A549 (cell line): ENCODE measurements at regions not wholly inside any gene's neighbourhood (a gene's known extent, or its start where the extent isn't known, plus 50 kb on each side); places are given as distances from the start of the nearest gene placed in this dataset.

Source experiments
- ATAC-seq, 2 experiments: fragments of 200-7000 bp in 1 of 2; fragments of >200 bp in 1 of 2; cut with Nextera tagmentation in 1 of 2; cut with Tn5 transposase in 1 of 2; 3 replicates each; pipeline versions ENCODE4 v1.8.0 to v1.9.1; 2018 to 2020; ENCODE audit warnings: mild to moderate bottlenecking in 1 of 2, moderate library complexity in 1 of 2
- CTCF ChIA-PET: fragments of 300-600 bp; sonication (Branson Sonifier 250); formaldehyde crosslinking; extraction: SDS; loops from one replicate; lab custom pipeline; 2021; ENCODE audit warnings: antibody characterized with exemption, inconsistent platforms; lab: Yijun Ruan, JAX
- POLR2A ChIA-PET: fragments of 350-600 bp; formaldehyde crosslinking; extraction: SDS; loops from one replicate; lab custom pipeline; 2021; ENCODE audit warnings: antibody characterized with exemption, inconsistent platforms; lab: Yijun Ruan, JAX
- DNase-seq, 2 experiments: peaks; one replicate each; pipeline versions ENCODE4 v3.0.0 to v3.0.0-alpha.2; 2011 to 2016; ENCODE audit warnings: low read depth in 1 of 2, low spot score in 1 of 2
- FAIRE-seq: peaks from 2 replicates; lab custom pipeline; 2011; peaks lifted over from hg19 to GRCh38; lab: Jason Lieb, UNC
- H3K27ac ChIP-seq, 2 experiments: fragments of >200 bp; sonication (Bioruptor Twin); formaldehyde crosslinking; 3 replicates each; pipeline ENCODE4 v1.5.1; 2016 to 2017
- H3K4me1 ChIP-seq: fragments of >200 bp; sonication (Bioruptor Twin); formaldehyde crosslinking; 3 replicates; pipeline ENCODE4 v1.6.1; 2016
- H3K4me2 ChIP-seq: fragments of >200 bp; sonication (Bioruptor Twin); formaldehyde crosslinking; 3 replicates; pipeline ENCODE4 v1.6.1; 2016
- H3K4me3 ChIP-seq: fragments of >200 bp; sonication (Bioruptor Twin); formaldehyde crosslinking; 3 replicates; pipeline ENCODE4 v1.5.1; 2016
- H3K9me3 ChIP-seq: fragments of >200 bp; sonication (Bioruptor Twin); formaldehyde crosslinking; 3 replicates; pipeline ENCODE4 v1.6.1; 2016
- BCL3 ChIP-seq: fragments of >200 bp; sonication (Bioruptor Twin); formaldehyde crosslinking; IDR thresholded peaks from 3 replicates; pipeline ENCODE4 v1.6.1; 2016
- BHLHE40 ChIP-seq: IDR thresholded peaks from 2 replicates; pipeline ENCODE4 v1.6.1; 2012; ENCODE audit warnings: low read depth, low read length, inconsistent platforms
- CBX2 ChIP-seq: fragments of 200-600 bp; sonication (generic); IDR thresholded peaks from 2 replicates; pipeline ENCODE4 v1.6.1; 2016; ENCODE audit warnings: low read depth, mild to moderate bottlenecking, borderline replicate concordance
- CHD2 ChIP-seq: fragments of 150-350 bp; IDR thresholded peaks from 2 replicates; pipeline ENCODE4 v1.6.1; 2014; ENCODE audit warnings: low read length; ENCODE audit not compliant: partially characterized antibody
- CTCF ChIP-seq: fragments of >200 bp; sonication (Bioruptor Twin); formaldehyde crosslinking; IDR thresholded peaks from 3 replicates; pipeline ENCODE4 v1.5.1; 2016
- E2F6 ChIP-seq: IDR thresholded peaks from 2 replicates; pipeline ENCODE4 v1.6.1; 2012; ENCODE audit warnings: low read depth, borderline replicate concordance
- ELK1 ChIP-seq: fragments of 150-350 bp; IDR thresholded peaks from 2 replicates; pipeline ENCODE4 v1.6.1; 2014; ENCODE audit warnings: low read depth, mild to moderate bottlenecking, low read length
- FOSB ChIP-seq: fragments of 250-450 bp; sonication (Bioruptor Pico); IDR thresholded peaks from 2 replicates; pipeline ENCODE4 v1.5.0; 2020; ENCODE audit warnings: mild to moderate bottlenecking, moderate library complexity
- HEYL ChIP-seq: fragments of 250-450 bp; sonication (Bioruptor Pico); IDR thresholded peaks from 2 replicates; pipeline ENCODE4 v1.8.0; 2021; ENCODE audit warnings: mild to moderate bottlenecking, moderate library complexity
- HMGXB4 ChIP-seq: fragments of 250-450 bp; sonication (Bioruptor Pico); IDR thresholded peaks from 2 replicates; pipeline ENCODE4 v1.5.0; 2021; ENCODE audit warnings: mild to moderate bottlenecking, moderate library complexity, borderline replicate concordance
- HOXA7 ChIP-seq: fragments of 250-450 bp; sonication (Bioruptor Pico); IDR thresholded peaks from 2 replicates; pipeline ENCODE4 v1.5.0; 2020; ENCODE audit warnings: mild to moderate bottlenecking, moderate library complexity
- HOXB13 ChIP-seq: fragments of 250-450 bp; sonication (Bioruptor Pico); IDR thresholded peaks from 2 replicates; pipeline ENCODE4 v1.5.0; 2020; ENCODE audit warnings: low read depth, mild to moderate bottlenecking, moderate library complexity
- HOXB5 ChIP-seq: fragments of 250-450 bp; sonication (Bioruptor Pico); IDR thresholded peaks from 2 replicates; pipeline ENCODE4 v1.5.0; 2020; ENCODE audit warnings: mild to moderate bottlenecking, moderate library complexity
- JUN ChIP-seq, 2 experiments: fragments of >200 bp; sonication (Bioruptor Twin); formaldehyde crosslinking; IDR thresholded peaks; 2 replicates in 1 of 2; 3 replicates in 1 of 2; pipeline ENCODE4 v1.6.1; 2016 to 2017
- MAFK ChIP-seq: fragments of 450-650 bp; IDR thresholded peaks from 2 replicates; pipeline ENCODE4 v1.6.1; 2014; ENCODE audit not compliant: partially characterized antibody
- MYC ChIP-seq: IDR thresholded peaks from 2 replicates; pipeline ENCODE4 v1.6.1; 2012; ENCODE audit warnings: mild to moderate bottlenecking, inconsistent platforms, low read length, improper control_type of control experiment, borderline replicate concordance
- NPAS2 ChIP-seq: fragments of 250-450 bp; sonication (Bioruptor Pico); IDR thresholded peaks from 2 replicates; pipeline ENCODE4 v1.8.0; 2022; ENCODE audit warnings: mild to moderate bottlenecking, moderate library complexity, borderline replicate concordance
- PHF8 ChIP-seq: fragments of 200-600 bp; sonication (generic); IDR thresholded peaks from 2 replicates; pipeline ENCODE4 v1.6.1; 2016; ENCODE audit warnings: low read depth, mild to moderate bottlenecking, antibody characterized with exemption, moderate library complexity, borderline replicate concordance
- RAD21 ChIP-seq, 2 experiments: fragments of >200 bp in 1 of 2; sonication (Bioruptor Twin) in 1 of 2; formaldehyde crosslinking in 1 of 2; IDR thresholded peaks in 1 of 2; conservative IDR thresholded peaks in 1 of 2; 2 replicates in 1 of 2; 3 replicates in 1 of 2; pipeline ENCODE4 v1.6.1; 2012 to 2018; ENCODE audit warnings: inconsistent platforms in 1 of 2
- RARB ChIP-seq: fragments of 250-450 bp; sonication (Bioruptor Pico); IDR thresholded peaks from 2 replicates; pipeline ENCODE4 v1.8.0; 2021; ENCODE audit warnings: mild to moderate bottlenecking, moderate library complexity
- RFX5 ChIP-seq: fragments of 450-650 bp; IDR thresholded peaks from 2 replicates; pipeline ENCODE4 v1.7.1; 2014; ENCODE audit warnings: antibody characterized with exemption, mild to moderate bottlenecking, moderate library complexity
- SREBF2 ChIP-seq: fragments of 450-650 bp; IDR thresholded peaks from 2 replicates; pipeline ENCODE4 v1.6.1; 2014; ENCODE audit warnings: mild to moderate bottlenecking, moderate library complexity
- TFCP2L1 ChIP-seq: fragments of 250-450 bp; sonication (Bioruptor Pico); IDR thresholded peaks from 2 replicates; pipeline ENCODE4 v1.5.0; 2021; ENCODE audit warnings: mild to moderate bottlenecking
- TP53 ChIP-seq: fragments of 250-450 bp; sonication (Bioruptor Pico); IDR thresholded peaks from 2 replicates; pipeline ENCODE4 v1.5.0; 2021; ENCODE audit warnings: mild to moderate bottlenecking, moderate library complexity
- ZFP36 ChIP-seq: fragments of 450-650 bp; IDR thresholded peaks from 2 replicates; pipeline ENCODE4 v1.6.1; 2014; ENCODE audit warnings: borderline replicate concordance; ENCODE audit not compliant: partially characterized antibody
- ZNF302 ChIP-seq: fragments of 250-450 bp; sonication (Bioruptor Pico); IDR thresholded peaks from 2 replicates; pipeline ENCODE4 v1.9.0; 2021; ENCODE audit warnings: inconsistent platforms, mild to moderate bottlenecking, moderate library complexity
- WGBS: methylation state at CpG from one replicate; pipeline ENCODE4 v1.1.6; 2017; ENCODE audit errors: missing lambda C conversion rate; 5-methylcytosine and 5-hydroxymethylcytosine counted together

- POLR2A ChIA-PET: no interaction called here
- TF ChIP-seq HMGXB4 (CRISPR knock-in tag): no peak
- TF ChIP-seq HEYL (CRISPR knock-in tag): no peak
- no peak for TF ChIP-seq CBX2
- no peak for TF ChIP-seq RARB (CRISPR knock-in tag)
- no peak for TF ChIP-seq HOXA7
- no peak for TF ChIP-seq MAFK
- TF ChIP-seq NPAS2: no peak
- no peak for TF ChIP-seq RAD21 (conservative IDR thresholded peaks at IDR 0.05 in 1 of 2, IDR thresholded peaks at IDR 0.05 in 1 of 2)
- TF ChIP-seq TP53: no peak
- no peak for TF ChIP-seq HOXB13 (CRISPR knock-in tag)
- TF ChIP-seq FOSB (CRISPR knock-in tag): no peak
- no peak for TF ChIP-seq HOXB5
- TF ChIP-seq CTCF: no peak
- TF ChIP-seq PHF8: no peak
- Histone ChIP-seq H3K27ac (no peak overlapping the region), H3K9me3 (no peaks in the 10 kb centered on the region), H3K4me3 (no peak overlapping the region), H3K4me1 (no peaks in the 10 kb centered on the region), H3K4me2 (no peak overlapping the region)
- FAIRE-seq (no peak), ATAC-seq (no peak), DNase-seq (no peak)
- CTCF ChIA-PET: no interaction called here
- 18% methylated on average over 6 of the region's 6 CpGs for WGBS
Measured at GRCh38 chr3:64983583-64984359, 296.0 kb upstream of the ADAMTS9 start.

GRCh38 chr3:64977308-64978100 lies 289.7 kb upstream of the ADAMTS9 start:
- ChIA-PET POLR2A (no interaction called here), CTCF (no interaction called here)
- H3K4me2 ChIP-seq: no peak overlapping the region
- no peak overlapping the region for H3K4me3 ChIP-seq
- FAIRE-seq (no peak), DNase-seq (no peak), ATAC-seq (no peak)
- no peaks in the 10 kb centered on the region for H3K9me3 ChIP-seq
- H3K27ac ChIP-seq: no peak overlapping the region
- TF ChIP-seq TP53 (no peak), CHD2 (no peak), BCL3 (no peak), PHF8 (no peak)
- WGBS: 3% methylated on average over 8 of the region's 8 CpGs
- no peaks in the 10 kb centered on the region for H3K4me1 ChIP-seq

GRCh38 chr3:64976456-64976855 lies 288.7 kb upstream of the ADAMTS9 start:
- Histone ChIP-seq H3K4me1 (no peaks in the 10 kb centered on the region), H3K4me3 (no peak overlapping the region), H3K4me2 (no peak overlapping the region), H3K27ac (no peak overlapping the region), H3K9me3 (no peaks in the 10 kb centered on the region)
- FAIRE-seq (no peak), ATAC-seq (no peak), DNase-seq (no peak)
- ChIA-PET POLR2A (no interaction called here), CTCF (no interaction called here)
- WGBS: 30% methylated on average over 4 of the region's 4 CpGs
- TF ChIP-seq JUN (IDR thresholded peaks at IDR 0.05) (no peak), HOXA7 (no peak), MYC (no peak), E2F6 (no peak), SREBF2 (no peak), TFCP2L1 (no peak), PHF8 (no peak), BHLHE40 (no peak), RARB (CRISPR knock-in tag) (no peak), ZFP36 (no peak), ZNF302 (CRISPR knock-in tag) (no peak), RFX5 (no peak), CBX2 (no peak), ELK1 (no peak)
